RWPE2 (cell line): ENCODE measurements at regions not wholly inside any gene's neighbourhood (a gene's known extent, or its start where the extent isn't known, plus 50 kb on each side); places are given as distances from the start of the nearest gene placed in this dataset.

Source experiments
- ATAC-seq: fragments of 200-7000 bp; cut with Tn5 transposase; 3 replicates; pipeline ENCODE4 v1.9.1; 2021; ENCODE audit warnings: low read depth
- DNase-seq: peaks from one replicate; pipeline ENCODE4 v3.0.0-alpha.2; 2020; ENCODE audit warnings: low spot score
- H3K27ac ChIP-seq: fragments of 450-650 bp; 2 replicates; pipeline ENCODE4 v1.5.1; 2017; ENCODE audit warnings: mild to moderate bottlenecking; ENCODE audit not compliant: poor library complexity, severe bottlenecking
- H3K27me3 ChIP-seq: fragments of 250-450 bp; sonication (Bioruptor Pico); 2 replicates; pipeline ENCODE4 v1.5.1; 2021; ENCODE audit warnings: mild to moderate bottlenecking, moderate library complexity; ENCODE audit not compliant: insufficient read depth, poor library complexity, severe bottlenecking
- H3K36me3 ChIP-seq: fragments of 250-450 bp; sonication (Bioruptor Pico); 2 replicates; pipeline ENCODE4 v1.5.1; 2020; ENCODE audit warnings: low read depth, mild to moderate bottlenecking, moderate library complexity
- H3K4me1 ChIP-seq: fragments of 250-450 bp; sonication (Bioruptor Pico); 2 replicates; pipeline ENCODE4 v1.5.1; 2021; ENCODE audit warnings: mild to moderate bottlenecking, moderate library complexity; ENCODE audit not compliant: insufficient read depth, poor library complexity, severe bottlenecking
- H3K4me3 ChIP-seq: fragments of 250-450 bp; sonication (Bioruptor Pico); 2 replicates; pipeline ENCODE4 v1.5.1; 2021; ENCODE audit warnings: mild to moderate bottlenecking, moderate library complexity; ENCODE audit not compliant: severe bottlenecking
- H3K9me3 ChIP-seq: fragments of 250-450 bp; sonication (Bioruptor Pico); 2 replicates; pipeline ENCODE4 v1.5.1; 2021; ENCODE audit warnings: mild to moderate bottlenecking, moderate library complexity; ENCODE audit not compliant: severe bottlenecking
- TF ChIP-seq, protein P1 (sequence below): fragments of 450-650 bp; IDR thresholded peaks from one replicate; pipeline ENCODE4 v1.5.1; 2017; ENCODE audit warnings: mild to moderate bottlenecking, moderate library complexity; ENCODE audit not compliant: poor library complexity, severe bottlenecking

DNA sequence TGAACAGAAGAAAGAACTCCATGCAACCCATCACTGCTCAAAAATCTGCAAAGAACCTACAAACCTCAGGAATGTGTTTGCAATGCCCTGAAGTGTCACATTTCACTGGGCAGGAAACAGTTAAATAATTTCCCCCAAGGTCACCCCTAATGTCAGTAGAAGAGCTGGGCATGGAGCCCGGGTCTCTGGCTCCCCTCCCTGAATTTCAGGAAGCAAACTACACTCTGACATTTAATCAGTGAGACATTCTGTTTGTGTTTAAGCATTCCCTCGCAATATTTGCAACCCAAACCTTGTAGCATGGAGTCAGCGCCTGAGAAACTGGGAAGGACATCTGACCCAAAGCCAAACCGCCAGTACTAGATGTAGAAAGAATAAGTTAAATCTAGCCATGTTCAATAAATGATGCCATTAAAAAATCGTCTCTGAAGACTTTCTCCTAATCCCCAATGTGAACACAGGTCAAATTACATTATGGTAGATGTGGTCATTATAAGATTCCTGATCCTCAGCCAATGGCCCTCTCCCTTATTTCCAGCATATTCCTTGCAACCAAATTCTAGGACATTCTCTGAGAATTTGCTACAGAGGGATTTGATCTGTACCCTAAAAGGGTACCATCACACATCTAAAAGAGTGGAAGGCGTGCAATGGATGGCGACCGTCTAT is 91.2 kb upstream of the ADTRP start:
- no peak for DNase-seq

DNA sequence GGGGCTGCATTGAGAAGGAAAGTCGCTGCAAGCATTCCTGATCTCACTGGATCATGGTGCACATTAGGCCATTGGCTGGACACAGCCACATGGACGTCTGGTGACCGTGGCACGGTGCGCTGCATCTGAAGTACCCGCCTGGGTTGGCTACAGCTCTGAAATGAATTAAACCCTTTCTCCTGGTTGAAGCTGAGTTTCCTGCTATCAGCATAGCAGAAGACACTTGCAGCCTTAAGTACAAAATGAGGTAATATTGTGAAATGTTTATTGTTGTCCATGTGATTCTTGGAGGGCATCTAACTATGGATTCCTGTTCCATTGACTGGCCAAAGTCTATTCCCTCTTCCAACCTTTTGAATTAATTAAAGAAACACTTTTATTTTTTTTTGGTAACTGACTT is 89.8 kb upstream of the ADTRP start:
- TF ChIP-seq, protein P1, sequence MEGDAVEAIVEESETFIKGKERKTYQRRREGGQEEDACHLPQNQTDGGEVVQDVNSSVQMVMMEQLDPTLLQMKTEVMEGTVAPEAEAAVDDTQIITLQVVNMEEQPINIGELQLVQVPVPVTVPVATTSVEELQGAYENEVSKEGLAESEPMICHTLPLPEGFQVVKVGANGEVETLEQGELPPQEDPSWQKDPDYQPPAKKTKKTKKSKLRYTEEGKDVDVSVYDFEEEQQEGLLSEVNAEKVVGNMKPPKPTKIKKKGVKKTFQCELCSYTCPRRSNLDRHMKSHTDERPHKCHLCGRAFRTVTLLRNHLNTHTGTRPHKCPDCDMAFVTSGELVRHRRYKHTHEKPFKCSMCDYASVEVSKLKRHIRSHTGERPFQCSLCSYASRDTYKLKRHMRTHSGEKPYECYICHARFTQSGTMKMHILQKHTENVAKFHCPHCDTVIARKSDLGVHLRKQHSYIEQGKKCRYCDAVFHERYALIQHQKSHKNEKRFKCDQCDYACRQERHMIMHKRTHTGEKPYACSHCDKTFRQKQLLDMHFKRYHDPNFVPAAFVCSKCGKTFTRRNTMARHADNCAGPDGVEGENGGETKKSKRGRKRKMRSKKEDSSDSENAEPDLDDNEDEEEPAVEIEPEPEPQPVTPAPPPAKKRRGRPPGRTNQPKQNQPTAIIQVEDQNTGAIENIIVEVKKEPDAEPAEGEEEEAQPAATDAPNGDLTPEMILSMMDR, result no peak
- peaks cover 4% of the 10 kb centered on the region for H3K9me3 ChIP-seq
- DNase-seq, result no peak
- no peaks in the 10 kb centered on the region for H3K27me3 ChIP-seq
- no peak for ATAC-seq
- no peaks in the 10 kb centered on the region for H3K36me3 ChIP-seq
- H3K27ac ChIP-seq, result no peak overlapping the region
- H3K4me3 ChIP-seq, result no peak overlapping the region
- no peaks in the 10 kb centered on the region for H3K4me1 ChIP-seq

More for the DNA sequence above, 91.2 kb upstream of the ADTRP start:
- TF ChIP-seq, protein P1, result no peak
- no peak overlapping the region for H3K4me3 ChIP-seq
- no peaks in the 10 kb centered on the region for H3K4me1 ChIP-seq
- H3K27me3 ChIP-seq, result no peaks in the 10 kb centered on the region
- H3K27ac ChIP-seq, result no peak overlapping the region
- H3K9me3 ChIP-seq, result peaks cover 4% of the 10 kb centered on the region
- H3K36me3 ChIP-seq, result no peaks in the 10 kb centered on the region
- 0 out of 3 replicates have a peak, but pooled peaks have one; percentile 25 for ATAC-seq

DNA sequence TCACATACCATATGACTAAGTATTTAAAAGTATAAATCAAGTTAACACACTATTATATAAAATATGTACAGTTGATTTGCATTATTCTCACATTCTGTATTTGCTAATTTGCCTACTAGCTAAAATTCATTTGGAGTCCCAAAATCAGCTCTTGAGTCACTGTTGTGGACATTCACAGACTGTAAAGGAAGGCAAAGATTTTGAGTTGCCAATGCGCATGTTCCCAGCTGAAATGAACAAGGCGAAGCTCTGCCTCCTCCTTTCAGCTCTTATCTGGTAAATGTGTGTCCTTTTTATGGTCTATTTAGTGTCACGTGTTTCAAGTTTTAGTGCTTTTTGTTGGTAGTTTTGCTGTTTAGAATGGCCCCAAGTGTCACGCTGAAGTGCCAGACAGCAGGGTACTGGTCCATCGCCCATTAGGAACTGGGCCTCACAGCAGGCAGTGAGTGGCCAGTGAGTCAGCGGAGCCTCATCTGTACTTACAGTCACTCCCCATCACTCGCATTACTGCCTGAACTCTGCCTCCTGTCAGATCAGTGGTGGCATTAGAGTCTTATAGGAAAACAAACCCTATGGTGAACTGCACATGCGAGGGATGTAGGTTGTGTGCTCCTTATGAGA is 87.2 kb upstream of the ADTRP start:
- H3K9me3 ChIP-seq, result peaks cover 2% of the 10 kb centered on the region
- TF ChIP-seq, protein P1, result no peak
- no peak for ATAC-seq
- no peaks in the 10 kb centered on the region for H3K36me3 ChIP-seq
- no peak overlapping the region for H3K27ac ChIP-seq
- H3K4me3 ChIP-seq, result no peak overlapping the region
- H3K4me1 ChIP-seq, result no peaks in the 10 kb centered on the region
- H3K27me3 ChIP-seq, result no peaks in the 10 kb centered on the region
- DNase-seq, result no peak

DNA sequence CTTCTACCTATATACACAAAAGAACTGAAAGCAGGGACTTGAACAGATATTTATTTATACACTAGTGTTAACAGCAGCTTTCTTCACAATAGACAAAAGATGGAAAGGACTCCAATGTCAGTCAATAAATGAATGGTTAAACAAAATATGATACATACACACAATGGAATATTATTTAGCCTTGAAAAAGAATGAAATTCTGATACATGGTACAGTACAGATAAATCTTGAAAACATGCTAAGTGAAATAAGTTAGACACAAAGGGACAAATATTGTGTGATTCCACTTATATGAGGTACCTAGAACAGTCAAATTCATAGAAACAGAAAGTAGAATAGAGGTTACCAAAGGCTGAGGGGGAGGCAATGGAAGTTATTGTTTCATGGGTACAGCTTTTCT is 79.8 kb upstream of the ADTRP start:
- Histone ChIP-seq H3K27ac (no peak overlapping the region), H3K9me3 (no peaks in the 10 kb centered on the region), H3K4me3 (no peak overlapping the region), H3K36me3 (no peaks in the 10 kb centered on the region), H3K27me3 (no peaks in the 10 kb centered on the region), H3K4me1 (peaks cover 6% of the 10 kb centered on the region)
- TF ChIP-seq, protein P1, result no peak
- ATAC-seq (no peak), DNase-seq (no peak)

DNA sequence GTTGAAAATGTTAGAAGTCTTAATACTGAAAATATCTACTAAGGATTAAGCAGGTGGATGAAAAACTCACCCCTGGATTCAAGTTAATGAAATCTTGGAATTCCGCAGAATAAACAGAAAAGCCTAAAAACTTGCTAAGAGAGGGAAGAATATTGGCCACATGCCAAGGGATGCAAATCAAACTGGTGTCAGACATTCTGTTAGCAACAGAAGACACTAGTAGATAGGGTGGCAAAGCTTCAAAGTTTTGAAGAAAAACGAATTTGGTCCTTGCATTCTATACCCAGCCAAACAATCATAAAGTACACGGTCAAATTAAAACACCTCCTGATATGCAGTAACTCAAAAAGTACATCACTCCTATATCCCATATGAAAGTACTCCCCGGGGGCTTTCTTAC is 77.1 kb upstream of the ADTRP start:
- DNase-seq, result no peak
- TF ChIP-seq, protein P1, result no peak
- no peaks in the 10 kb centered on the region for H3K27me3 ChIP-seq
- H3K4me1 ChIP-seq, result peaks cover 6% of the 10 kb centered on the region
- H3K9me3 ChIP-seq, result no peaks in the 10 kb centered on the region
- ATAC-seq, result no peak
- H3K36me3 ChIP-seq, result no peaks in the 10 kb centered on the region
- no peak overlapping the region for H3K27ac ChIP-seq
- H3K4me3 ChIP-seq, result no peak overlapping the region
